Epithelial cell of esophagus (primary cell): ENCODE measurements at regions not wholly inside any gene's neighbourhood (a gene's known extent, or its start where the extent isn't known, plus 50 kb on each side); places are given as distances from the start of the nearest gene placed in this dataset.
A peak's percentile ranks its signal among the peaks of the same experiment; 100 is the strongest.

Experiments used
- DNase-seq: peaks from one replicate; pipeline ENCODE4 v3.0.0; 2010; ENCODE audit warnings: low read depth
- H3K4me3 ChIP-seq: 2 replicates; pipeline ENCODE4 v1.5.1; 2011; ENCODE audit warnings: mild to moderate bottlenecking, low read length, control low read depth
- TF ChIP-seq, protein P1 (sequence below): IDR thresholded peaks from 2 replicates; pipeline ENCODE4 v1.5.1; 2011; ENCODE audit warnings: low read depth, mild to moderate bottlenecking, low read length, control low read depth, inconsistent platforms; ENCODE audit not compliant: insufficient read depth; ENCODE audit errors: missing control alignments

- DNase-seq: no peak
- TF ChIP-seq, protein P1, sequence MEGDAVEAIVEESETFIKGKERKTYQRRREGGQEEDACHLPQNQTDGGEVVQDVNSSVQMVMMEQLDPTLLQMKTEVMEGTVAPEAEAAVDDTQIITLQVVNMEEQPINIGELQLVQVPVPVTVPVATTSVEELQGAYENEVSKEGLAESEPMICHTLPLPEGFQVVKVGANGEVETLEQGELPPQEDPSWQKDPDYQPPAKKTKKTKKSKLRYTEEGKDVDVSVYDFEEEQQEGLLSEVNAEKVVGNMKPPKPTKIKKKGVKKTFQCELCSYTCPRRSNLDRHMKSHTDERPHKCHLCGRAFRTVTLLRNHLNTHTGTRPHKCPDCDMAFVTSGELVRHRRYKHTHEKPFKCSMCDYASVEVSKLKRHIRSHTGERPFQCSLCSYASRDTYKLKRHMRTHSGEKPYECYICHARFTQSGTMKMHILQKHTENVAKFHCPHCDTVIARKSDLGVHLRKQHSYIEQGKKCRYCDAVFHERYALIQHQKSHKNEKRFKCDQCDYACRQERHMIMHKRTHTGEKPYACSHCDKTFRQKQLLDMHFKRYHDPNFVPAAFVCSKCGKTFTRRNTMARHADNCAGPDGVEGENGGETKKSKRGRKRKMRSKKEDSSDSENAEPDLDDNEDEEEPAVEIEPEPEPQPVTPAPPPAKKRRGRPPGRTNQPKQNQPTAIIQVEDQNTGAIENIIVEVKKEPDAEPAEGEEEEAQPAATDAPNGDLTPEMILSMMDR: no peak
- H3K4me3 ChIP-seq: no peak overlapping the region
Measured at GRCh38 chr2:138943470-138943869, 163.3 kb upstream of the NXPH2 start.

GRCh38 chr2:138942466-138942865, 162.3 kb upstream of the NXPH2 start:
- TF ChIP-seq, protein P1: no peak
- no peak overlapping the region for H3K4me3 ChIP-seq
- no peak for DNase-seq

DNA sequence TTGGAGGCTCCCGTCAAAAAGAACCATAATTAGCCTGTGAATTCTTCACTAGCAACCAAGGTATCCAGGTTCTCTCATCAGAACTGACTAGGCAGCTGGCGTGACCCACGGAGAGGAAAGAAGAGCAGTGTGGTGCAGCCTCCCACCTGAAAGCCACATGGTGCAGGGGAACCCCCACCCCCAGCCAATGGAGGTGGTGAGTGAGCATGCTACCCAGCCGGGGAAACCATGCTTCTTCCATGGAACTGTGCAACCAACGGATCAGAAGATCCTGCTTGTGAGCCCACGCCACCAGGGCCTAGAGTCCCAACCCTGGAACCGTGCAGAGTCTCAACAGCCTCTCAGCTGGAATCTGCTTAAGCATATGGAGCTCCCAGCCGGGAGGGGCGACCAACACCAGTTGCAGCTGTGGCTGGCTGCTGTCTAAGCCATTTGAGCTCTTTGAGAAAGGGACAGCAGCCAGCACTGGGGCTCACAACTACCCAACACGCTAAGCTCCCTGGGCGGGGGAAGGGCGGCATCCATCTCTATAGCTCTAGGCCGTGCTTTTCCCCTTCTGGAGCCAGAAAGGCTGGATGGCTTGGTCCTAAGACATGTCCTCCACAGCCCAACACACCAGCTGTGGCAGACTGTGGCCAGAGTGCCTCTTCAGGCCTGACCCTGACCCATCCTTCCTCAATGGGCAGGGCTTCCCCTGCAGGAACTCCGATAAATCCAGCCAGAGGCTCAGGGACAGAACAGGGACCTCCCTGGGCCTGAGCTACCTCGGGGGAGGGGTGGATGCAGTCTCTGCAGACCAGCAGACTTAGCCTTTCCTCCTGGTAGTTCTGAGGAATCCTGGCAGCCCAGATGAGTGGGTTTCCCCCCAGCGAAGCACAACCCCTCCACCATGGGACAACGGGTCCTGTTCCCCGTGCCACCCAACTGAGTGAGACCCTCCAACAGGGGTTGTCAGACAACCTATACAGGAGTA, 151.4 kb upstream of the NXPH2 start:
- DNase-seq: no peak
- H3K4me3 ChIP-seq: no peak overlapping the region
- TF ChIP-seq, protein P1: no peak

DNA sequence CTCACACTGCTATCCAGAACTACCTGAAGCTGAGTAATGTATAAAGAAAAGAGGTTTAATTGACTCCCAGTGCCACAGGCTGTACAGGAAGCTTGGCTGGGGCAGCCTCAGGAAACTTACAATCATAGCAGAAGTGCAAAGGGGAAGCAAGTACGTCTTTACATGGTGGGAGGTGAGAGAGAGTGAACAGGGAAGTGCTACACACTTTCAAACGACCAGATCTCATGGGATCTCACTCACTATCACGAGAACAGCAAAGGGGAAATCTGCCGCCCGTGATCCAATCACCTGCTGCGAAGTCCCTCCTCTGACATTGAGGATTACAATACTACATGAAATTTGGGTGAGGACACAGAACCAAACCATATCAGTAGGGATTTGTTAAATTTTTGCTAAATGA, 150.4 kb upstream of the NXPH2 start:
- DNase-seq: no peak
- TF ChIP-seq, protein P1: no peak

GRCh38 chr2:138928374-138929021, 148.3 kb upstream of the NXPH2 start:
- no peak overlapping the region for H3K4me3 ChIP-seq
- TF ChIP-seq, protein P1: no peak
- DNase-seq: no peak

More for the DNA sequence above, 150.4 kb upstream of the NXPH2 start:
- no peak overlapping the region for H3K4me3 ChIP-seq

GRCh38 chr2:138922973-138923563, 142.9 kb upstream of the NXPH2 start:
- peak; percentile 42 for DNase-seq
- H3K4me3 ChIP-seq: no peak overlapping the region
- TF ChIP-seq, protein P1: peak; percentile 41
